ENCODE measurements at regions not wholly inside any gene's neighbourhood (a gene's known extent, or its start where the extent isn't known, plus 50 kb on each side); places are given as distances from the start of the nearest gene placed in this dataset.

GRCh38 chr1:117796226-117796625, 133.2 kb downstream of the GDAP2 start:
- DNase-seq (ENCODE audit: low read depth in 2 of 2): no peak
- no peak for TF ChIP-seq CTCF (IDR thresholded peaks at IDR 0.05; ENCODE audit: low read depth, low read length)
- no peak overlapping the region for H3K4me3 ChIP-seq (replicated peaks in 1 of 2; ENCODE audit: low read depth in 2 of 2, low read length in 2 of 2)

GRCh38 chr1:117798550-117798949, 130.9 kb downstream of the GDAP2 start:
- TF ChIP-seq CTCF (IDR thresholded peaks at IDR 0.05; ENCODE audit: low read depth, low read length): no peak
- no peak overlapping the region for H3K4me3 ChIP-seq (replicated peaks in 1 of 2; ENCODE audit: low read depth in 2 of 2, low read length in 2 of 2)

GRCh38 chr1:117802531-117803257, 126.7 kb downstream of the GDAP2 start:
- no peak for TF ChIP-seq CTCF (IDR thresholded peaks at IDR 0.05; ENCODE audit: low read depth, low read length)
- no peak overlapping the region for H3K4me3 ChIP-seq (replicated peaks in 1 of 2; ENCODE audit: low read depth in 2 of 2, low read length in 2 of 2)
- no peak for DNase-seq (ENCODE audit: low read depth in 2 of 2)

More at GRCh38 chr1:117798550-117798949, 130.9 kb downstream of the GDAP2 start:
- DNase-seq (ENCODE audit: low read depth in 2 of 2): no peak

GRCh38 chr1:117803318-117803717, 126.1 kb downstream of the GDAP2 start:
- no peak for TF ChIP-seq CTCF (IDR thresholded peaks at IDR 0.05; ENCODE audit: low read depth, low read length)
- DNase-seq (ENCODE audit: low read depth in 2 of 2): peak; percentile 19 to 35
- no peak overlapping the region for H3K4me3 ChIP-seq (replicated peaks in 1 of 2; ENCODE audit: low read depth in 2 of 2, low read length in 2 of 2)

- DNase-seq (ENCODE audit: low read depth in 2 of 2): peak in 1 of 2 donors; percentile 24
- no peak overlapping the region for H3K4me3 ChIP-seq (replicated peaks in 1 of 2; ENCODE audit: low read depth in 2 of 2, low read length in 2 of 2)
- TF ChIP-seq CTCF (IDR thresholded peaks at IDR 0.05; ENCODE audit: low read depth, low read length): no peak
Observed at GRCh38 chr1:117809764-117810163, 119.7 kb downstream of the GDAP2 start.

GRCh38 chr1:117810553-117810952, 118.9 kb downstream of the GDAP2 start:
- no peak overlapping the region for H3K4me3 ChIP-seq (replicated peaks in 1 of 2; ENCODE audit: low read depth in 2 of 2, low read length in 2 of 2)
- DNase-seq (ENCODE audit: low read depth in 2 of 2): no peak
- TF ChIP-seq CTCF (IDR thresholded peaks at IDR 0.05; ENCODE audit: low read depth, low read length): no peak

Data from cardiac fibroblast (primary cell).